ENCODE measurements at regions not wholly inside any gene's neighbourhood (a gene's known extent, or its start where the extent isn't known, plus 50 kb on each side); places are given as distances from the start of the nearest gene placed in this dataset.

DNA sequence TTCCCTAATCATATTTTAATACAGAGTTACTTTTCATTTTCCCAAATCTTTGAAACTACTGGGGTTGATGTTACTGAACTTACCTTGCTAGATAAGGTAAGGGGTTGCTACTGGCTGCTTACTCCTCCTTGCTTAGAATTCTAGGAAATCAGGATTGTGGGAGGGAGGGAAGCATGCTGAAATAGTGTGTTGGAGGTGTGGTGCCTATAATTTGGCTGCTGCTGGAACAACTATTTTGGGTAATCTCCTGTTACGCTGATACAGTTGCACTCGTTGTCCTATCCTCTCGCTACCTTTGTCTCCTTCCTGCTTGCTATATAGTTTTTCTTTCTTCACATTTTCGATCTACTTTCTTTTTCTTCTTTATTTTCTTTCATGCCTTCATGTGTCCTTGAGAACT, 83.7 kb downstream of the BMP2 start:
- Histone ChIP-seq H3K27me3 (ENCODE audit: control insufficient read depth in 1 of 2, insufficient read depth in 2 of 2, low read length in 2 of 2) (no peaks in the 10 kb centered on the region), H3K36me3 (ENCODE audit: control insufficient read depth in 1 of 2, insufficient read depth in 2 of 2, low read length in 2 of 2) (no peaks in the 10 kb centered on the region), H3K4me1 (ENCODE audit: control insufficient read depth in 1 of 2, insufficient read depth in 2 of 2, low read length in 2 of 2) (no peaks in the 10 kb centered on the region), H3K27ac (ENCODE audit: low read depth, low read length) (no peak overlapping the region), H3K4me3 (ENCODE audit: low read depth in 1 of 2, low read length in 2 of 2) (no peak overlapping the region), H3K9ac (ENCODE audit: low read depth in 1 of 2, low read length in 2 of 2) (no peak overlapping the region), H3K9me3 (ENCODE audit: control insufficient read depth in 1 of 2, low read length in 2 of 2) (no peaks in the 10 kb centered on the region)

- no peak overlapping the region for H3K4me3 ChIP-seq (ENCODE audit: low read depth in 1 of 2, low read length in 2 of 2)
- H3K9me3 ChIP-seq (ENCODE audit: control insufficient read depth in 1 of 2, low read length in 2 of 2): no peaks in the 10 kb centered on the region
- no peak overlapping the region for H3K27ac ChIP-seq (ENCODE audit: low read depth, low read length)
- no peaks in the 10 kb centered on the region for H3K36me3 ChIP-seq (ENCODE audit: control insufficient read depth in 1 of 2, insufficient read depth in 2 of 2, low read length in 2 of 2)
- H3K27me3 ChIP-seq (ENCODE audit: control insufficient read depth in 1 of 2, insufficient read depth in 2 of 2, low read length in 2 of 2): no peaks in the 10 kb centered on the region
- H3K9ac ChIP-seq (ENCODE audit: low read depth in 1 of 2, low read length in 2 of 2): no peak overlapping the region
- H3K4me1 ChIP-seq (ENCODE audit: control insufficient read depth in 1 of 2, insufficient read depth in 2 of 2, low read length in 2 of 2): no peaks in the 10 kb centered on the region
Measured at GRCh38 chr20:6852478-6852877, 85.0 kb downstream of the BMP2 start.

GRCh38 chr20:6855104-6855503, 87.6 kb downstream of the BMP2 start:
- Histone ChIP-seq H3K27ac (ENCODE audit: low read depth, low read length) (no peak overlapping the region), H3K4me1 (ENCODE audit: control insufficient read depth in 1 of 2, insufficient read depth in 2 of 2, low read length in 2 of 2) (no peaks in the 10 kb centered on the region), H3K36me3 (ENCODE audit: control insufficient read depth in 1 of 2, insufficient read depth in 2 of 2, low read length in 2 of 2) (no peaks in the 10 kb centered on the region), H3K9me3 (ENCODE audit: control insufficient read depth in 1 of 2, low read length in 2 of 2) (no peaks in the 10 kb centered on the region), H3K9ac (ENCODE audit: low read depth in 1 of 2, low read length in 2 of 2) (no peak overlapping the region), H3K27me3 (ENCODE audit: control insufficient read depth in 1 of 2, insufficient read depth in 2 of 2, low read length in 2 of 2) (no peaks in the 10 kb centered on the region), H3K4me3 (ENCODE audit: low read depth in 1 of 2, low read length in 2 of 2) (no peak overlapping the region)

- Histone ChIP-seq H3K9me3 (ENCODE audit: control insufficient read depth in 1 of 2, low read length in 2 of 2) (no peaks in the 10 kb centered on the region), H3K27ac (ENCODE audit: low read depth, low read length) (no peak overlapping the region), H3K36me3 (ENCODE audit: control insufficient read depth in 1 of 2, insufficient read depth in 2 of 2, low read length in 2 of 2) (no peaks in the 10 kb centered on the region), H3K4me1 (ENCODE audit: control insufficient read depth in 1 of 2, insufficient read depth in 2 of 2, low read length in 2 of 2) (no peaks in the 10 kb centered on the region), H3K9ac (ENCODE audit: low read depth in 1 of 2, low read length in 2 of 2) (no peak overlapping the region), H3K4me3 (ENCODE audit: low read depth in 1 of 2, low read length in 2 of 2) (no peak overlapping the region), H3K27me3 (ENCODE audit: control insufficient read depth in 1 of 2, insufficient read depth in 2 of 2, low read length in 2 of 2) (no peaks in the 10 kb centered on the region)
Measured at GRCh38 chr20:6855796-6856195, 88.3 kb downstream of the BMP2 start.

DNA sequence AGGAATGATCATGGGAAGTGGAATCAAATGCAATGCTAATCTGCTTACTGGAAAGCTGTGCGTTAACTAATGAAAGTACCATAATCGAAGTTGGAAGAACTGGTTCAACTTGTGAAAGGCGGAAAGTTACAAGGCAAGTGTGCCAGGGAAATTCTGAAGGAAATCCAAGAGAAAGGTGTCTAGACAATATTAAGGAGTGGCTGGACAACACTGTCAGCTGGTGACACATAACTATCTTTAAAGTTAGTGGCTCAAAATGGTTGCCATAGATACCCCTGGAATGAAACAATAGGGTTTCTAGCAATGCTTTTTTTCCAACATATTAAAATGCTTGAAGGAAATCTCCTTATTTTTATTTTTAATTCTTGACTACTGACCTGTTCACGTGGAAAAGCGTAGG, 90.4 kb downstream of the BMP2 start:
- Histone ChIP-seq H3K9me3 (ENCODE audit: control insufficient read depth in 1 of 2, low read length in 2 of 2) (no peaks in the 10 kb centered on the region), H3K27ac (ENCODE audit: low read depth, low read length) (no peak overlapping the region), H3K36me3 (ENCODE audit: control insufficient read depth in 1 of 2, insufficient read depth in 2 of 2, low read length in 2 of 2) (no peaks in the 10 kb centered on the region)

GRCh38 chr20:6863355-6863754, 95.9 kb downstream of the BMP2 start:
- H3K27ac ChIP-seq (ENCODE audit: low read depth, low read length): no peak overlapping the region
- H3K4me3 ChIP-seq (ENCODE audit: low read depth in 1 of 2, low read length in 2 of 2): no peak overlapping the region
- H3K36me3 ChIP-seq (ENCODE audit: control insufficient read depth in 1 of 2, insufficient read depth in 2 of 2, low read length in 2 of 2): no peaks in the 10 kb centered on the region
- H3K9me3 ChIP-seq (ENCODE audit: control insufficient read depth in 1 of 2, low read length in 2 of 2): no peaks in the 10 kb centered on the region
- H3K27me3 ChIP-seq (ENCODE audit: control insufficient read depth in 1 of 2, insufficient read depth in 2 of 2, low read length in 2 of 2): no peaks in the 10 kb centered on the region
- H3K9ac ChIP-seq (ENCODE audit: low read depth in 1 of 2, low read length in 2 of 2): no peak overlapping the region
- H3K4me1 ChIP-seq (ENCODE audit: control insufficient read depth in 1 of 2, insufficient read depth in 2 of 2, low read length in 2 of 2): no peaks in the 10 kb centered on the region

More for the DNA sequence above, 90.4 kb downstream of the BMP2 start:
- H3K27me3 ChIP-seq (ENCODE audit: control insufficient read depth in 1 of 2, insufficient read depth in 2 of 2, low read length in 2 of 2): no peaks in the 10 kb centered on the region
- no peak overlapping the region for H3K4me3 ChIP-seq (ENCODE audit: low read depth in 1 of 2, low read length in 2 of 2)
- no peak overlapping the region for H3K9ac ChIP-seq (ENCODE audit: low read depth in 1 of 2, low read length in 2 of 2)
- no peaks in the 10 kb centered on the region for H3K4me1 ChIP-seq (ENCODE audit: control insufficient read depth in 1 of 2, insufficient read depth in 2 of 2, low read length in 2 of 2)

DNA sequence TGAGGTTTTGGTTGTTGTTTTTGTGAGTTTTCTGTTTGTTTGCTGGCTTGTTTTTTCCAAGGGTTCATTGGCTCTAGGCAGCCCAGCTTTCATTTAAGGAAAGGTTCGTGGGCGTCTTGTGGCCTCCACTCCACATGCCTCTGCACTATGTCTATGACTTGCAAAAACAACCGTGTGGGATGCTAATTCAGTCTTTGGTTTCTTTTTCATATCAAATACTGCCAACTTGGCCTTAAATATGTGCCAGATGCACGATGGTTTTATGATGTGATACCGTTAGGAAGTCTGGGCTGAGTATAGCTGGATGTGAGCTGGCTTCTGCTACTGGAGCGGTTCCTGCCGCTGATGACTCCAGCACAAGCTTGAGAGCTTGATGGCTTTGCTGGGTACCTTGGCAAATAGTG, 96.3 kb downstream of the BMP2 start:
- no peaks in the 10 kb centered on the region for H3K4me1 ChIP-seq (ENCODE audit: control insufficient read depth in 1 of 2, insufficient read depth in 2 of 2, low read length in 2 of 2)
- no peaks in the 10 kb centered on the region for H3K9me3 ChIP-seq (ENCODE audit: control insufficient read depth in 1 of 2, low read length in 2 of 2)
- no peak overlapping the region for H3K9ac ChIP-seq (ENCODE audit: low read depth in 1 of 2, low read length in 2 of 2)
- H3K36me3 ChIP-seq (ENCODE audit: control insufficient read depth in 1 of 2, insufficient read depth in 2 of 2, low read length in 2 of 2): no peaks in the 10 kb centered on the region
- no peaks in the 10 kb centered on the region for H3K27me3 ChIP-seq (ENCODE audit: control insufficient read depth in 1 of 2, insufficient read depth in 2 of 2, low read length in 2 of 2)
- no peak overlapping the region for H3K4me3 ChIP-seq (ENCODE audit: low read depth in 1 of 2, low read length in 2 of 2)
- no peak overlapping the region for H3K27ac ChIP-seq (ENCODE audit: low read depth, low read length)

DNA sequence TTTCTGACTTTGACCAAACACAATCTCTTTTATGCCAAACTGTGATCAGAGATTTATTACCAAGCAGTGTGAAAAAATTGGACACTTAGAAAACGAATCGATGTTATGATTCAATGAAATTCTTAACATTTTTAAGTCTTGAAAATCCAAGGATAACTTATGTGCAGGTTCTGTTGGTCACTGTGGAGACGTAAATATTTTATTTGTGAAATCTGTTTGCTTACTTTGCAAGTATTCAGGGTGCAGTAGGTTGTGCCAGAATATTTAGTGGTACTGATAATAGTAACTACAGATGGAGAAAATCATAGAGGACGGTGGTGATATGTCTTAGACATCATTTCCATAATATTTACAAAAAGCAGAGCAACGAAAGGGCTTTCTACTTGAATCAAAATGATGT, 97.3 kb downstream of the BMP2 start:
- Histone ChIP-seq H3K36me3 (ENCODE audit: control insufficient read depth in 1 of 2, insufficient read depth in 2 of 2, low read length in 2 of 2) (no peaks in the 10 kb centered on the region), H3K4me1 (ENCODE audit: control insufficient read depth in 1 of 2, insufficient read depth in 2 of 2, low read length in 2 of 2) (no peaks in the 10 kb centered on the region), H3K27ac (ENCODE audit: low read depth, low read length) (no peak overlapping the region), H3K27me3 (ENCODE audit: control insufficient read depth in 1 of 2, insufficient read depth in 2 of 2, low read length in 2 of 2) (no peaks in the 10 kb centered on the region), H3K4me3 (ENCODE audit: low read depth in 1 of 2, low read length in 2 of 2) (no peak overlapping the region), H3K9ac (ENCODE audit: low read depth in 1 of 2, low read length in 2 of 2) (no peak overlapping the region), H3K9me3 (ENCODE audit: control insufficient read depth in 1 of 2, low read length in 2 of 2) (no peaks in the 10 kb centered on the region)

DNA sequence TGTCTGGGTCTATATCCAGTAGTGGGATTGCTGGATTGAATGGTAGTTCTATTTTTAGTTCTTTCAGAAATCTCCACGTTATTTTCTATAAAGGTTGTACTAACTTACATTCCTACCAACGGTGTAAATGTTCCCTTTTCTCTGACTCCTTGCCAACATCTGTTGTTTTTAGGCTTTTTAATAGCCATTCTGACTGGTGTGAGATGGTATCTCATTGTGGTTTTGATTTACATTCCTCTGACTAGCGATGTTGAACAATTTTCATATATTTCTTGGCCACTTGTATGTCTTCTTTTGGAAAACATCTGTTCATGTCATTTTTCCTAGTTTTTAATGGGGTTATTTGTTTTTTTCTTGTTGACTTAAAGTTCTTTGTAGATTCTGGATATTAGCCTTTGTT, 99.3 kb downstream of the BMP2 start:
- H3K4me3 ChIP-seq (ENCODE audit: low read depth in 1 of 2, low read length in 2 of 2): no peak overlapping the region
- no peaks in the 10 kb centered on the region for H3K9me3 ChIP-seq (ENCODE audit: control insufficient read depth in 1 of 2, low read length in 2 of 2)
- H3K27me3 ChIP-seq (ENCODE audit: control insufficient read depth in 1 of 2, insufficient read depth in 2 of 2, low read length in 2 of 2): peaks cover 0 to 7% of the 10 kb centered on the region in 2 donors
- H3K4me1 ChIP-seq (ENCODE audit: control insufficient read depth in 1 of 2, insufficient read depth in 2 of 2, low read length in 2 of 2): no peaks in the 10 kb centered on the region
- H3K27ac ChIP-seq (ENCODE audit: low read depth, low read length): no peak overlapping the region
- H3K36me3 ChIP-seq (ENCODE audit: control insufficient read depth in 1 of 2, insufficient read depth in 2 of 2, low read length in 2 of 2): no peaks in the 10 kb centered on the region
- H3K9ac ChIP-seq (ENCODE audit: low read depth in 1 of 2, low read length in 2 of 2): no peak overlapping the region

DNA sequence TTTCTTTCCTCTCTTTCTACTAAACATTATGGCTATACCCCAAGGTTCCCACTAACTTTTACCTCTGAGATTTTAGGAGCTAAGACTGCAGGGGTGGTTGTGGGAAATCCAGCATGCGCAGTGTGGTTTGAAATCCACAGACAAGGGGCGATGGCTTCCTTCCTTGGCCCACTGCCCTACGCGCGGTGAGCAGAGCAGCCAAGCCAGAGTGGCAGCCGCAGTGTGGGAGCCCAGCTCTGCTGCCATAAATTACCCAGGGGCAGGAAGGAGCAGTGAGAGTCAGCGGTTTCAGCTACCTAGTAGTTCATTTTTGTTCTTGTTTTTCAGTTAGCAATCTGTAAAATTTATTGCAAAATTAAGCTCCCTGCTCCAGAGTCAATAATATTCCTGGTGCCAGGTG, 101.4 kb downstream of the BMP2 start:
- Histone ChIP-seq H3K4me1 (ENCODE audit: control insufficient read depth in 1 of 2, insufficient read depth in 2 of 2, low read length in 2 of 2) (no peaks in the 10 kb centered on the region), H3K9ac (ENCODE audit: low read depth in 1 of 2, low read length in 2 of 2) (no peak overlapping the region), H3K4me3 (ENCODE audit: low read depth in 1 of 2, low read length in 2 of 2) (no peak overlapping the region), H3K27me3 (ENCODE audit: control insufficient read depth in 1 of 2, insufficient read depth in 2 of 2, low read length in 2 of 2) (peaks cover 0 to 7% of the 10 kb centered on the region in 2 donors), H3K36me3 (ENCODE audit: control insufficient read depth in 1 of 2, insufficient read depth in 2 of 2, low read length in 2 of 2) (no peaks in the 10 kb centered on the region), H3K27ac (ENCODE audit: low read depth, low read length) (no peak overlapping the region), H3K9me3 (ENCODE audit: control insufficient read depth in 1 of 2, low read length in 2 of 2) (no peaks in the 10 kb centered on the region)

DNA sequence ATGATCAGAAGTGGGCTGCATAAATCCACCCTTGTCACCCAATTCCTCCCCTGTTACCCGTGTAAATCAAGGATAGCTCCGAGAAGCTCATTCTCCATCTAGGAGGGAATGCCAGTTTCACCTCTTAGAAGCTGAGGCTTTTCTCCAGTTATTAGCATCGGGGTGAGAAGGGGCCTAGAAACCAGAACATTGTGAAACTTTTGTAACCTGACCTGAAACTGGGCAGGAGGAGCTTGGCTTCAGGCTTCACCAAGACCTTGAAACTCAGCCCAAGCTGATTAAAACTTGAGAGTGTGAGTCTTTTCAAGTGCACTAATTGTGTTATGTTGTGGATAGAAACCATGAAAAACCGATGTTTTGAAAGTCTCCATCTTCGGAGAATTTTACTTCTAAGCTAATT, 103.1 kb downstream of the BMP2 start:
- Histone ChIP-seq H3K27me3 (ENCODE audit: control insufficient read depth in 1 of 2, insufficient read depth in 2 of 2, low read length in 2 of 2) (peaks cover 0 to 7% of the 10 kb centered on the region in 2 donors), H3K36me3 (ENCODE audit: control insufficient read depth in 1 of 2, insufficient read depth in 2 of 2, low read length in 2 of 2) (no peaks in the 10 kb centered on the region), H3K9me3 (ENCODE audit: control insufficient read depth in 1 of 2, low read length in 2 of 2) (no peaks in the 10 kb centered on the region), H3K4me1 (ENCODE audit: control insufficient read depth in 1 of 2, insufficient read depth in 2 of 2, low read length in 2 of 2) (no peaks in the 10 kb centered on the region), H3K4me3 (ENCODE audit: low read depth in 1 of 2, low read length in 2 of 2) (no peak overlapping the region), H3K9ac (ENCODE audit: low read depth in 1 of 2, low read length in 2 of 2) (no peak overlapping the region), H3K27ac (ENCODE audit: low read depth, low read length) (no peak overlapping the region)

Measured in duodenal mucosa (tissue), 2 donors.